DND-41 (cell line): ENCODE measurements at regions not wholly inside any gene's neighbourhood (a gene's known extent, or its start where the extent isn't known, plus 50 kb on each side); places are given as distances from the start of the nearest gene placed in this dataset.

Experiments used
- ATAC-seq: fragments of 200-7000 bp; cut with Tn5 transposase; 3 replicates; pipeline ENCODE4 v1.9.1; 2021; ENCODE audit warnings: low read depth; ENCODE audit not compliant: insufficient read depth
- DNase-seq: peaks from one replicate; pipeline ENCODE4 v3.0.0-alpha.2; 2020
- H2AFZ ChIP-seq: 2 replicates; pipeline ENCODE4 v1.6.0; 2012; ENCODE audit warnings: low read depth, low read length
- H3K27ac ChIP-seq: 2 replicates; pipeline ENCODE4 v1.5.1; 2012; ENCODE audit warnings: low read length, inconsistent platforms
- H3K27me3 ChIP-seq: fragments of 200-600 bp; sonication (generic); 2 replicates; pipeline ENCODE4 v1.6.0; 2012; ENCODE audit warnings: low read length, mild to moderate bottlenecking, inconsistent platforms; ENCODE audit not compliant: insufficient read depth, poor library complexity
- H3K36me3 ChIP-seq: 2 replicates; pipeline ENCODE4 v1.5.1; 2012; ENCODE audit warnings: low read length, inconsistent platforms; ENCODE audit not compliant: insufficient read depth
- H3K4me1 ChIP-seq: 2 replicates; pipeline ENCODE4 v1.5.1; 2012; ENCODE audit warnings: mild to moderate bottlenecking, low read length; ENCODE audit not compliant: insufficient read depth
- H3K4me2 ChIP-seq: 2 replicates; pipeline ENCODE4 v1.6.0; 2012; ENCODE audit warnings: mild to moderate bottlenecking, moderate library complexity, low read length, inconsistent platforms; ENCODE audit not compliant: insufficient read depth
- H3K4me3 ChIP-seq, 2 experiments: fragments of 200-600 bp in 1 of 2; shearing (Covaris generic) in 1 of 2; 2 replicates each; pipeline ENCODE4 v1.5.1; 2012 to 2016; ENCODE audit warnings: inconsistent platforms in 2 of 2, low read length in 2 of 2, mild to moderate bottlenecking in 2 of 2, low read depth in 1 of 2, moderate library complexity in 1 of 2
- H3K79me2 ChIP-seq: 2 replicates; pipeline ENCODE4 v1.6.0; 2012; ENCODE audit warnings: low read length, inconsistent platforms; ENCODE audit not compliant: insufficient read depth
- H3K9ac ChIP-seq: 2 replicates; pipeline ENCODE4 v1.6.0; 2012; ENCODE audit warnings: low read depth, mild to moderate bottlenecking, inconsistent platforms, low read length, moderate library complexity
- H3K9me3 ChIP-seq: 2 replicates; pipeline ENCODE4 v1.5.1; 2012; ENCODE audit warnings: low read length, moderate library complexity, mild to moderate bottlenecking, inconsistent platforms; ENCODE audit not compliant: insufficient read depth, severe bottlenecking
- H4K20me1 ChIP-seq: 2 replicates; pipeline ENCODE4 v1.6.0; 2012; ENCODE audit warnings: low read length; ENCODE audit not compliant: insufficient read depth
- EZH2 ChIP-seq: IDR thresholded peaks from 3 replicates; pipeline ENCODE4 v1.6.1; 2012; ENCODE audit warnings: borderline replicate concordance, low read depth, mild to moderate bottlenecking, moderate library complexity, low read length, inconsistent platforms; ENCODE audit not compliant: severe bottlenecking
- TF ChIP-seq, protein P1 (sequence below): IDR thresholded peaks from 2 replicates; pipeline ENCODE4 v1.5.1; 2012; ENCODE audit warnings: borderline replicate concordance, low read length, moderate library complexity, mild to moderate bottlenecking; ENCODE audit not compliant: poor library complexity, severe bottlenecking; ENCODE audit errors: extremely low read depth

- Histone ChIP-seq H3K36me3 (no peaks in the 10 kb centered on the region), H3K9me3 (no peaks in the 10 kb centered on the region), H3K27ac (no peak overlapping the region), H2AFZ (no peak overlapping the region), H3K4me1 (no peaks in the 10 kb centered on the region), H3K4me3 (no peak overlapping the region), H4K20me1 (no peaks in the 10 kb centered on the region), H3K79me2 (no peaks in the 10 kb centered on the region), H3K27me3 (peaks cover 6% of the 10 kb centered on the region), H3K9ac (no peak overlapping the region), H3K4me2 (no peak overlapping the region)
- no peak for DNase-seq
- no peak for ATAC-seq
- TF ChIP-seq EZH2 = no peak
- TF ChIP-seq, protein P1, sequence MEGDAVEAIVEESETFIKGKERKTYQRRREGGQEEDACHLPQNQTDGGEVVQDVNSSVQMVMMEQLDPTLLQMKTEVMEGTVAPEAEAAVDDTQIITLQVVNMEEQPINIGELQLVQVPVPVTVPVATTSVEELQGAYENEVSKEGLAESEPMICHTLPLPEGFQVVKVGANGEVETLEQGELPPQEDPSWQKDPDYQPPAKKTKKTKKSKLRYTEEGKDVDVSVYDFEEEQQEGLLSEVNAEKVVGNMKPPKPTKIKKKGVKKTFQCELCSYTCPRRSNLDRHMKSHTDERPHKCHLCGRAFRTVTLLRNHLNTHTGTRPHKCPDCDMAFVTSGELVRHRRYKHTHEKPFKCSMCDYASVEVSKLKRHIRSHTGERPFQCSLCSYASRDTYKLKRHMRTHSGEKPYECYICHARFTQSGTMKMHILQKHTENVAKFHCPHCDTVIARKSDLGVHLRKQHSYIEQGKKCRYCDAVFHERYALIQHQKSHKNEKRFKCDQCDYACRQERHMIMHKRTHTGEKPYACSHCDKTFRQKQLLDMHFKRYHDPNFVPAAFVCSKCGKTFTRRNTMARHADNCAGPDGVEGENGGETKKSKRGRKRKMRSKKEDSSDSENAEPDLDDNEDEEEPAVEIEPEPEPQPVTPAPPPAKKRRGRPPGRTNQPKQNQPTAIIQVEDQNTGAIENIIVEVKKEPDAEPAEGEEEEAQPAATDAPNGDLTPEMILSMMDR = no peak
These were observed 196.0 kb downstream of the KCNS3 start for GRCh38 chr2:18074476-18074875.

DNA sequence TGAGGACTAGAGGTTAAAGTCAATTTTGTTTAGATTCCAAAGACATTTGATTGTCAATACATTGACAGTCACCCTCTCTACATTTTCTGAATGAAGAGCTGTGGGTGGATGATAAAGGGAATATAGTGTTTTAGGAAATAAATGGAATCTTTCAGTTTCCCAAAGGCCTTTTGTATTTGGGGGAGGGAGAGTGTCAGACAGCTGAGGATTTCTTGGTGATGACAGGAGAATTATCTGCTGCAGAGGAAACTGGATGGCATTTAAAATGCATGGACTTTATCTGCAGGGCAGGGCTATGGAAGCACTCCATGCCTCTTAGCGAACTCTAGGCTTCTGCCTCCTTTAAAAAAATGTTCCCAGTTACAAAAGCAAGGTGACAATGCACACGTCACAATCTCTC, 195.1 kb downstream of the KCNS3 start:
- no peak overlapping the region for H3K4me2 ChIP-seq
- no peak overlapping the region for H3K27ac ChIP-seq
- DNase-seq = no peak
- H3K4me3 ChIP-seq = no peak overlapping the region
- no peaks in the 10 kb centered on the region for H3K4me1 ChIP-seq
- no peak overlapping the region for H2AFZ ChIP-seq
- no peaks in the 10 kb centered on the region for H4K20me1 ChIP-seq
- no peaks in the 10 kb centered on the region for H3K9me3 ChIP-seq
- H3K27me3 ChIP-seq = peaks cover 6% of the 10 kb centered on the region
- H3K79me2 ChIP-seq = no peaks in the 10 kb centered on the region
- TF ChIP-seq, protein P1 = no peak
- no peak for TF ChIP-seq EZH2
- H3K9ac ChIP-seq = no peak overlapping the region
- no peak for ATAC-seq
- no peaks in the 10 kb centered on the region for H3K36me3 ChIP-seq

GRCh38 chr2:18067588-18068384, 189.3 kb downstream of the KCNS3 start:
- DNase-seq (no peak), ATAC-seq (no peak)
- H4K20me1 ChIP-seq = no peaks in the 10 kb centered on the region
- no peaks in the 10 kb centered on the region for H3K9me3 ChIP-seq
- no peak overlapping the region for H3K4me3 ChIP-seq
- H3K4me1 ChIP-seq = no peaks in the 10 kb centered on the region
- H3K79me2 ChIP-seq = no peaks in the 10 kb centered on the region
- no peak overlapping the region for H3K27ac ChIP-seq
- no peak overlapping the region for H3K4me2 ChIP-seq
- TF ChIP-seq, protein P1 = no peak
- TF ChIP-seq EZH2 = no peak
- peaks cover 6% of the 10 kb centered on the region for H3K27me3 ChIP-seq
- no peak overlapping the region for H3K9ac ChIP-seq
- H3K36me3 ChIP-seq = no peaks in the 10 kb centered on the region
- no peak overlapping the region for H2AFZ ChIP-seq
